Stomach smooth muscle (tissue), 2 donors: ENCODE measurements at regions not wholly inside any gene's neighbourhood (a gene's known extent, or its start where the extent isn't known, plus 50 kb on each side); places are given as distances from the start of the nearest gene placed in this dataset.

Experiments
- H3K27ac ChIP-seq: one replicate; pipeline ENCODE4 v1.7.0; 2013; ENCODE audit warnings: mild to moderate bottlenecking, low read length, inconsistent platforms
- H3K27me3 ChIP-seq, 2 donors: one replicate each; pipeline ENCODE4 v1.7.0; 2013; ENCODE audit warnings: low read length in 2 of 2; ENCODE audit not compliant: insufficient read depth in 2 of 2, control insufficient read depth in 1 of 2
- H3K36me3 ChIP-seq, 2 donors: one replicate each; pipeline ENCODE4 v1.7.0; 2013; ENCODE audit warnings: low read length in 2 of 2; ENCODE audit not compliant: control insufficient read depth in 2 of 2, insufficient read depth in 2 of 2
- H3K4me1 ChIP-seq: one replicate; pipeline ENCODE4 v1.7.0; 2013; ENCODE audit warnings: low read length; ENCODE audit not compliant: control insufficient read depth, insufficient read depth
- H3K4me3 ChIP-seq, 2 donors: one replicate each; pipeline ENCODE4 v1.7.0; 2013; ENCODE audit warnings: low read length in 2 of 2
- H3K9ac ChIP-seq, 2 donors: one replicate each; pipeline ENCODE4 v1.7.0; 2013; ENCODE audit warnings: low read length in 2 of 2, mild to moderate bottlenecking in 1 of 2
- H3K9me3 ChIP-seq, 2 donors: one replicate each; pipeline ENCODE4 v1.7.0; 2013; ENCODE audit warnings: low read length in 2 of 2; ENCODE audit not compliant: control insufficient read depth in 2 of 2
- donor health status: healthy.
- donor health status: Pancreatic carcinoma.

DNA sequence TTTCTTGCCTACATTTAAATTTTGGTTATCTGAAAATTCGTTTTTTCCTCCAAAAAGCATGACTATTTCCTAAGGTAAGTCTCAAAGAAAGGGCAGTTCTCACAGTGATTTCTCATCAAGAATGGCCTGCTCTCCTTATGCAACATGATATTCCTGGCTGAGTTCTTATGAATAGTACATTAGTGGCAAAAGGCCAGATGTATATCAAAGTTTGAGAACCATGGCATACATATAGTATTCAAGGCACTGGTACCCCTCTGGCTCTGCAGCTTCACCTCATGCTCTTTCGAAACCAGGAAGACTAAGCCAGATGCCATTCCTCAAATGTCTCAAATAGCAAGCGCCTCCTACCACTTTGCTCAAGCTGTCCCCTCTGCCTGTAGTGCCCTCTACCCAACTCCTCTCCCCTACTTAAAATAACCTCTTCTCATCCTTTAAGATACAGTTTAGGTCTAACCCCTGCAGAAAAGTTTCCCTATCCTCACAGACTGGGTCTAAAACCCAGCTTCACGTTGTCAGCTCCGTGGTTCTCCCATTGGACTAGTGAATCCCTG is 280.3 kb downstream of the HACE1 start:
- Histone ChIP-seq H3K4me1 (no peaks in the 10 kb centered on the region), H3K9ac (no peak overlapping the region), H3K27ac (no peak overlapping the region)

DNA sequence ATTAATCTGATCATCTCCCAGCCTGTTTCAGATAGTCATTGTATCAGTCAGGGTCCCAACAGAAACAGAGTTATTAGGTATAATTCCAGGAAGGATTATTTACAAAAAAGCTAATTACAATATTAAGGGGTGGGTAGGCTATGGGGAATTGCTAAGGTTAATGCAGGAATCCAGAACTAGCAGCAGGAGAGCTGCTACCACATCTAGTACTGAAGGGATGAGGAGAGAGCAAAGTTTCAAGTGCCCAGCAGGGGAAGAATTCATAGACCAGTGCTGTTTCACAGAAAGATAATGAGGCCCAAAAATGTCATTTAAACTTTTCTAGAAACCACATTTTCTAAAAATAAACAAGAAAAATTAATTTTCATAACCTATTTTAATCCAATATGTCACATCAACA is 284.2 kb downstream of the HACE1 start:
- Histone ChIP-seq H3K4me1 (no peaks in the 10 kb centered on the region), H3K9ac (no peak overlapping the region), H3K4me3 (no peak overlapping the region), H3K27me3 (no peaks in the 10 kb centered on the region), H3K36me3 (no peaks in the 10 kb centered on the region), H3K27ac (no peak overlapping the region), H3K9me3 (no peaks in the 10 kb centered on the region)

More for the DNA sequence above, 280.3 kb downstream of the HACE1 start:
- Histone ChIP-seq H3K9me3 (no peaks in the 10 kb centered on the region), H3K4me3 (no peak overlapping the region), H3K27me3 (no peaks in the 10 kb centered on the region), H3K36me3 (no peaks in the 10 kb centered on the region)

DNA sequence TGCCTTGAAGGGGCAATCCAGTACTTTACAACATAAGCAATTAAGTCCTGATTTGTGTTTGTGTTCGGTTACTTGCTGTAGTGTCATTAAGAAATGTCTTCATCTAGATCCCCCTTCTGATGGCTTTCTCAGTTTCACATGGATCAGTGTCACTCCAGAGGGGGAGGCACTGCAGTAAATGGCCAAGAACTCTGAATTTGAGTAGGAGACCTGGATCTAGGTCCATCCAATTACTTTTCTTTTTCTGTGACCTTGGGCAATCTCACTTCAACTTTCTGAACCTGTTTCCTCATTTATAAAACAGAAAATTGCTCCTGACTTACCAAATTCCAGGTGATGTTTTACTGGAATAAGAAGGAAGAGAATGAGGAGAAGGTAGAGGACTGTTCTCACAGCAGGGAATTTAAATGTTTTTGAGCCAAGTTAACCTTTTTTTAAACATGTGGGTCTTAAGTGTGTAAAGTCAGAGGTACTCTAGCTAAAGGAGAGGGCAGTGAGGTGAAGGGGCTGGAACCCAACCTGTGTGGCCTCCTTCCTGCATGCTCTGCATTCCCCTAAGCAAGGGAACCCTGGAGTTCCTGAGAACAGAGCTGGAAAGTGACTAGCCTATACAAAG is 285.5 kb downstream of the HACE1 start:
- Histone ChIP-seq H3K36me3 (no peaks in the 10 kb centered on the region), H3K9me3 (no peaks in the 10 kb centered on the region), H3K4me3 (no peak overlapping the region), H3K27me3 (no peaks in the 10 kb centered on the region), H3K4me1 (no peaks in the 10 kb centered on the region), H3K27ac (no peak overlapping the region), H3K9ac (no peak overlapping the region)

DNA sequence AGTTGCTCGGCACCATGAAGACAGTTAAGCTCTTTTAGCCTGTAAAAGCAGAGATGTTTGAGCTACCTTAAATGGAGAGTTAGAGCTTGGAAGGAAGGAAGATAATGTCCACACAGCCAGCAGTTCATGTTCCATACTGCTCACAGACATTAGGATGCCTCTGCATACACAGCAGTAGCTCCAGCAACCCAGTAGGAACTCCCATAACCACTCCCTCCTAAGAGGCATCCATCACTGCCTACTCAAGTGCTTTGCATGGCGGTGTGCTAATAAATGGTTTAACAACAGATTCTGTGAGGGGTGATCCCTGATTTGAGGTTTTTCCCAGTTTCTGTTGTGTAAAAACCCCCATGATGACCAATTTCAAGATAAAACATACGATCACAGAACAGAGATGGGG is 286.4 kb downstream of the HACE1 start:
- Histone ChIP-seq H3K9ac (no peak overlapping the region), H3K27me3 (no peaks in the 10 kb centered on the region), H3K9me3 (peaks cover 0 to 1% of the 10 kb centered on the region in 2 donors), H3K4me1 (no peaks in the 10 kb centered on the region), H3K4me3 (no peak overlapping the region), H3K27ac (no peak overlapping the region), H3K36me3 (no peaks in the 10 kb centered on the region)

DNA sequence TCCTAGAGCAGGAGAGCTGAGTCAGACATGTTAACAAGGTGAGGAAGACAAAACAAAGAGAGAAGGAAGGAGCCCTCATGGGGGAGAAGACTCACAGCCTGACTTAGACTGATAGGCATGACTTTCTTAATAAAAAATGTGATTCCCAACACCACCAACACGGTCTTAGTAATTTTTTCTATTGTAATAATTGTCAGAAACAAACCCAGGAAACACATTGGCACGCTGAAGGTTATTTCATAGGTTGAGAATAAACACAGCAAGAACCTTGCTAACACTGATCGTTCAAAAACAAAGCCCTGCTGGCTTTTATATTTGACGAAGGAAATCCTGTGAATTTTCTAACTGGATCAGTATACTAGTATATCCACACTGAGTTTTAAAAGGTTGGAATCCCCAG is 286.8 kb downstream of the HACE1 start:
- H3K27me3 ChIP-seq: no peaks in the 10 kb centered on the region
- H3K4me1 ChIP-seq: no peaks in the 10 kb centered on the region
- no peaks in the 10 kb centered on the region for H3K36me3 ChIP-seq
- H3K9me3 ChIP-seq: peaks cover 0 to 1% of the 10 kb centered on the region in 2 donors
- no peak overlapping the region for H3K4me3 ChIP-seq
- no peak overlapping the region for H3K9ac ChIP-seq
- H3K27ac ChIP-seq: no peak overlapping the region

DNA sequence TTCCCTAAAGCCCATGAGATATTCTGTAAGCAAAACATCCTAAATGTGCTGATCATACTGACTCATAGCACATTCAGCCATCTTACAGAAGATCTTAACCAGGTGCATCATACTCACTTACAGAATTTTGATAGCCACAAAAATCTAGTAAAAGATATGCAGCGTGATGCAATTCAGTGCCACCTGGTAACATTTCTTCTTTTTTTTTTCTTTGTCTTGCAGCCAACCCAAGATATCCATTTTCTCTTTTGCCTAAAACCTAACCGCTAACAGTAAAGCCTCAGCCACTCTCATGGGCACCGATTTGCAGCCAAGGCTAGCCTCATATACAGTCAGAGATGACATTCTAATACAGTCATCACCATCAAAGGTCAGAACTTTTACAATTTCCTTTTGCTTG is 293.3 kb downstream of the HACE1 start:
- H3K27me3 ChIP-seq: no peaks in the 10 kb centered on the region
- H3K9me3 ChIP-seq: peaks cover 0 to 1% of the 10 kb centered on the region in 2 donors
- H3K9ac ChIP-seq: no peak overlapping the region
- no peak overlapping the region for H3K4me3 ChIP-seq
- H3K27ac ChIP-seq: no peak overlapping the region
- no peaks in the 10 kb centered on the region for H3K36me3 ChIP-seq
- H3K4me1 ChIP-seq: no peaks in the 10 kb centered on the region

DNA sequence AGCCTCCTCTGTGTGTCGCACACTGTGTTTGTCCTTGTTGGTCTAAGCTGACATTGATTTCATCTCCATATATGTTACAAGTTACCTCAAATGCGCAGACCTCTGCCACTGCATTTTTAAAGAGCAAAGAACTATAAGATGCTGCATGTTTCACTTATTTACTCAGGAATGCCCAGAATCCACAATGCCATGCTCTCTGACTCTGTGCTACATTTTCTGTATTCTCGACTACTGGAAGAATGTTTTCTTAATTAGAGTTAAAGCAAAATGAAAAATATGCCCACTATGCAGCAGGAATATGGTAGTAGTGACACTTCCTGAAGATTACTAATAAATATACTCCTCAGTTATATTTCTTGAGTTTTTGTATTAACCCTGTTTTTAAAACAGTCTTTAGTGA is 296.4 kb downstream of the HACE1 start:
- H3K4me3 ChIP-seq: no peak overlapping the region
- no peaks in the 10 kb centered on the region for H3K36me3 ChIP-seq
- H3K27ac ChIP-seq: no peak overlapping the region
- H3K9ac ChIP-seq: no peak overlapping the region
- H3K9me3 ChIP-seq: no peaks in the 10 kb centered on the region
- no peaks in the 10 kb centered on the region for H3K4me1 ChIP-seq
- no peaks in the 10 kb centered on the region for H3K27me3 ChIP-seq

DNA sequence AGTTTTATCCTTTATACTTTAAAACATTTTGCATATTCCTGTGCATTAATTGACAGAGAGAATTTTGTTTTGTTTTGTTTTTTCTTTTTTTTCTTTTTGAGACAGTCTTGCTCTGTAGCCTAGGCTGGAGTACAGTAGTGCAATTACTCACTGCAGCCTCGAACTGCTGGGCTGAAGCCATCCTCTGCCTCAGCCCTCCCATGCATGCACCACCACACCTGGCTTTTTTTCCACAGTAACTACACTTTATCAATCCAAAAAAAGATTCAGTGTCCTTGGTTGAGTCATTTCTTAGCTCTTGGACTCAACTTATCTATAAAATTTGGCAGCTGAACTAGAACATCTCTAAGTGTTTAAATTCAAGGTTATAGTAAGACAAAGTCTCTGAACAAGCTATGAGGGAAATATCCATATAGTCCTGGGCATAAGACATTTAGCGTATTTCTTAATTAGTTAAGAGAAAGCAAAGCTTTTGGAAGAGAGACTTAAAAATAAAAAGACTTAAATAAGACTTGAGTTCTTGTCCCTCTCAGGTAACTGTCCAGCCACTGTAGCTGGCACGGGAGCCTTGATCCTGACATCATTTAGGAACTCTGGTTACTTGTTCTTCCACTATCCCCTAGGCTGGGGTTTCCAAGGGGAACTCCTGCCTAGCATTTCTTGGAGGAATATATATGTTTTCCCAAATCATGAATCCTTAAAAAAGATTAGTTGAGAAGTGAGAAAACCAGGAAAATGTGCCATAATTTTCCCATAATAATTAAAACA is 300.1 kb downstream of the HACE1 start:
- H3K4me3 ChIP-seq: no peak overlapping the region
- no peak overlapping the region for H3K27ac ChIP-seq
- H3K4me1 ChIP-seq: no peaks in the 10 kb centered on the region
- H3K27me3 ChIP-seq: no peaks in the 10 kb centered on the region
- no peaks in the 10 kb centered on the region for H3K9me3 ChIP-seq
- no peaks in the 10 kb centered on the region for H3K36me3 ChIP-seq
- no peak overlapping the region for H3K9ac ChIP-seq

DNA sequence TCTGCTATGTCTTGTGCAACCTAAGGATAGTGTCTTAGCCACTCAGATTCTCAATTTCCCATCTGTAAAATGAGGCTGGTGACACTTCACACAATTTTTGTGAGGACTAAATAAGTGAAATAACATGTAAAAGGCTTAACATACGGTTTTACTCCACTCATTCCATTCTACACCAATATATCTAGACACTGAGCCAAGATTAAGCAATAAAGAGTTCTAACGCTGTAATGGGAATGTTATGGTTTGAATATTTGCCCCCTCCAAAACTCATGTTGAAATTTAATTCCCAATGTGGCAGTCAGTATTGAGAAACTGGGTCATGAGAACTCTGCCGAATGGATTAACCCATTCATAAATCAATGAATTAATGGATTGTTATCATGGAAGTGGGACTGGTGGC is 301.0 kb downstream of the HACE1 start:
- Histone ChIP-seq H3K4me3 (no peak overlapping the region), H3K9ac (no peak overlapping the region), H3K36me3 (no peaks in the 10 kb centered on the region), H3K9me3 (no peaks in the 10 kb centered on the region), H3K27me3 (no peaks in the 10 kb centered on the region), H3K27ac (no peak overlapping the region), H3K4me1 (no peaks in the 10 kb centered on the region)

DNA sequence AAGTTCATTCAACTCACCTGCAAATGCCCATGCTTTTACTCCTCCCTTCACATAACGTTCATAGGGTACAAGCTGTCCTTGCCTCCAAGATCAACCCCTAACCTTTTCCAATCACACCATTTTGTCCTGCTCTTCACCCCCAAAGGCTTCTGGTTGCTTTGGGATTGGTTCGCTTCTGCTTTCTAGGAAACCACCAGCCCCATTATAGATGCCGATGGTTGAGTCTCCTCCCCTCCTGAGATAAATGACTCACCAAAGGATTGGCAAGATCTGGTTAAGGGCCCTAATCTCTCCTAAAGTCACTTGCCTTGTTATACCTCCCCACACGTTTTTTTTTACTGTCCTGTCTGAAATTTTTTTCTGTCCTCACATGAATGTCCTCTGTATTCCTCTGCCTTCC is 311.4 kb downstream of the HACE1 start:
- H3K9ac ChIP-seq: no peak overlapping the region
- H3K36me3 ChIP-seq: no peaks in the 10 kb centered on the region
- H3K4me1 ChIP-seq: no peaks in the 10 kb centered on the region
- no peak overlapping the region for H3K4me3 ChIP-seq
- no peaks in the 10 kb centered on the region for H3K9me3 ChIP-seq
- no peaks in the 10 kb centered on the region for H3K27me3 ChIP-seq
- H3K27ac ChIP-seq: no peak overlapping the region

DNA sequence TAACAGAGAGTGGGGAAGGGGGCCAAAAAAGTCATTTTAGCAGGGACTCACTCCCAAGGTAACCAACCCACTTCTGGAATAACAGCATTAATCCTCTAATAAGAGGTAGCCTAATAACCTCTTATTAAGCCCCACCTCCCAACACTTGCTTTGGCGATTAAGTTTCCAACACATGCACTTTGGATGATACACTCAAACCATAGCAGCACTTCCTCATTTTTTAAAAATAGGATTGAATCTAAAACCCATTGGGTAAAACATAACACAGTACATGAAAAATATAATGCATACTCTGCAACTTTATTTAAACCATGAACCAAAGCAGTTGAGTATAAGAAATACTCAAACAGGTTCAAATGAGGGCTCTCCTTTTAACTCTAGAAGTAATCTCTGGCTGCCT is 318.3 kb downstream of the HACE1 start:
- no peaks in the 10 kb centered on the region for H3K9me3 ChIP-seq
- H3K9ac ChIP-seq: no peak overlapping the region
- H3K27me3 ChIP-seq: no peaks in the 10 kb centered on the region
- no peak overlapping the region for H3K4me3 ChIP-seq
- no peak overlapping the region for H3K27ac ChIP-seq
- no peaks in the 10 kb centered on the region for H3K4me1 ChIP-seq
- H3K36me3 ChIP-seq: no peaks in the 10 kb centered on the region
